ENCODE measurements at regions not wholly inside any gene's neighbourhood (a gene's known extent, or its start where the extent isn't known, plus 50 kb on each side); places are given as distances from the start of the nearest gene placed in this dataset.

DNA sequence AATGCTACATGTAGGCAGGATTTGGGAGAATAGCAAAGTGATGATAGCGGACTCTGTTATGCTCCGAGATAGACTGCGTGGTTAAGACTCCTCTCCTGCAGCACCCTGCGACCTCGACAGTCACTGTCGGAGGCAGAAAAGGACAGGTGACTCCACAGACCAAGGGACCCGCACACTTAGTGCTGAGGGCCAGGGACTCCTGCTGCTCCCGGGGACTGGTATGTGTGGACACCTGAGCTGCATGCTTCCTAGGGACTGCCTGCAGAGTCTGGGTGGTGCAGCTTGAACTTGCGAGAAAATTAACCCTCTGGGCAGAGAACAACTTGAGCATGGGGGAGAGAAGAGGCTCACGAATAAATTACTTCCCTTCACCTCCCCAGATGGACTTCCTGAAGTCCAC, 407.1 kb upstream of the PFKP start:
- Histone ChIP-seq H3K4me1 (no peaks in the 10 kb centered on the region), H3K27ac (no peak overlapping the region), H3K27me3 (no peaks in the 10 kb centered on the region), H3K9me3 (no peaks in the 10 kb centered on the region), H3K4me3 (no peak overlapping the region), H3K36me3 (no peaks in the 10 kb centered on the region)
- intact Hi-C loops (cut with DNase I; ENCODE audit: low total_unique reads): no loop called here
- no peak for DNase-seq
- TF ChIP-seq CTCF (IDR thresholded peaks at IDR 0.05): no peak

DNA sequence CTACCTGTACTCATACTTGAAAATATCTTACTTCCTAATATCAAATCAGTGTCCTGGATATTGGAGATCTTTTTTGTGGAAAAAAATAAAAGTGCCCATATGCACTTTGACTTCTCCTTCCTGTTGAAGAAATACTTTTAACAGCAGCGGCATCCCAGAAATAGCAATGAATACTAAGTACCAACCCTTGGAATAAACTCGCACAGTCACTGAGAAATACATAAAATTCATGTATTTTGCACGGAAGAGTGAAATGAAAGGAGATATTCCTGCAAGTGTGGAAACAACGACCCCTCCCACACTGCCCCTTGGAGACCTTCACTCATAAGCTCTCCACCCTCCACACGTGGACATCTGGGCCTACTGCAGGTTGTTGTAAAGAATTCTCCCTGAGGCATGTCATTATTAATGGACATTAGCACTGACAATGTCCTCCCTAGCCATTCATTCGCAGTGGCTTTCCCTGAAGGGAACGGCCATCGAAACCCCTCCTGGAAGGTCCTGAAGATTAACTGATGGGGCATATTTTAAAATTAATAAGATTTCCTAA, 407.6 kb upstream of the PFKP start:
- DNase-seq: no peak
- no peak for TF ChIP-seq CTCF (IDR thresholded peaks at IDR 0.05)
- no peak overlapping the region for H3K27ac ChIP-seq
- no peaks in the 10 kb centered on the region for H3K4me1 ChIP-seq
- no peaks in the 10 kb centered on the region for H3K36me3 ChIP-seq
- no peak overlapping the region for H3K4me3 ChIP-seq
- no peaks in the 10 kb centered on the region for H3K27me3 ChIP-seq
- intact Hi-C loops (cut with DNase I; ENCODE audit: low total_unique reads): no loop called here
- H3K9me3 ChIP-seq: no peaks in the 10 kb centered on the region

DNA sequence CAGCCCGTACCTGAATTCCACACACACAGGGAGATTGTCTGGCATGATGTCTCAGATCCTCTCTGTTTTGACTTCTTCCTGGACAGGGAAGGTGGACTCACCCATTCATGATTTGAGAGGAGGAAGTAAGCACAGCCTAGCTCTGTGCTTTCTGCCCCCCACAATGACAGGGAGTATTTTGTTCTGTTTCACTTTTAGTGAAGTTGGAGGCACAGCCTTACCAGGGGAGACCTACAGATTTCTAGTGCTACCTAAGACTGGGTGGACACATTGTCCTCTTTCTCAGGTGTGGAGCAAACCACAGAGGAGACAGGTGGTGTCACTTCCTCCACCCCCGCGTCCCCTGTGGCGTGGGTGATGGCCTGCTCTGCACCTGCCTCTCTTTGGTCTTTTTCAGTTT, 408.6 kb upstream of the PFKP start:
- H3K36me3 ChIP-seq: no peaks in the 10 kb centered on the region
- H3K27ac ChIP-seq: no peak overlapping the region
- no peak for DNase-seq
- no peaks in the 10 kb centered on the region for H3K9me3 ChIP-seq
- no peak for TF ChIP-seq CTCF (IDR thresholded peaks at IDR 0.05)
- H3K4me3 ChIP-seq: no peak overlapping the region
- H3K4me1 ChIP-seq: no peaks in the 10 kb centered on the region
- H3K27me3 ChIP-seq: no peaks in the 10 kb centered on the region
- intact Hi-C loops (cut with DNase I; ENCODE audit: low total_unique reads): no loop called here

- H3K9me3 ChIP-seq: no peaks in the 10 kb centered on the region
- no peak overlapping the region for H3K4me3 ChIP-seq
- no peak for TF ChIP-seq CTCF (IDR thresholded peaks at IDR 0.05)
- H3K27ac ChIP-seq: no peak overlapping the region
- H3K36me3 ChIP-seq: no peaks in the 10 kb centered on the region
- DNase-seq: no peak
- intact Hi-C loops (cut with DNase I; ENCODE audit: low total_unique reads): no loop called here
- H3K27me3 ChIP-seq: no peaks in the 10 kb centered on the region
- H3K4me1 ChIP-seq: no peaks in the 10 kb centered on the region
Observed at GRCh38 chr10:2650328-2650727, 417.0 kb upstream of the PFKP start.

GRCh38 chr10:2641028-2641427, 426.3 kb upstream of the PFKP start:
- DNase-seq: no peak
- no peak for TF ChIP-seq CTCF (IDR thresholded peaks at IDR 0.05)
- Histone ChIP-seq H3K4me3 (no peak overlapping the region), H3K36me3 (no peaks in the 10 kb centered on the region), H3K27me3 (no peaks in the 10 kb centered on the region), H3K27ac (no peak overlapping the region), H3K9me3 (no peaks in the 10 kb centered on the region), H3K4me1 (no peaks in the 10 kb centered on the region)
- intact Hi-C loops (cut with DNase I; ENCODE audit: low total_unique reads): no loop called here

DNA sequence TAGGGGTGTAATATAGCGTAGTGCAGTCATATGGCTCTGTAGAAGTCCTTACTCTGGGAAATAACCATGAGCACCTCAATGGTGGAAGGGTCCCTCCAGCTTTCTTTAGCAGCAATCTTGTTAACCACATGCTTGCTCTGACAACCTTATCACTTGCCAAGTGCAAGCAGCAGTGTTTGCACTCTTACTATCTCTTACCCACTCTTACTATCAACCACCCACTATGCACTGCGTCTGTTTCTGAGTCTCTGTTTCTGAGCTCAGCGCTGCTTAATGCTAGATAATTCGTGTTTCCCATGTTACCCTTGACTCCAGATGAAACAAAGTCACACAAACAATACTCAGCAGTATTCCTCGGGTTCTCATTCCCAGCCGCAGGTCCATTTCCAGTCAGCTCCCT, 433.7 kb upstream of the PFKP start:
- H3K4me1 ChIP-seq: no peaks in the 10 kb centered on the region
- intact Hi-C loops (cut with DNase I; ENCODE audit: low total_unique reads): no loop called here
- no peaks in the 10 kb centered on the region for H3K27me3 ChIP-seq
- no peaks in the 10 kb centered on the region for H3K36me3 ChIP-seq
- TF ChIP-seq CTCF (IDR thresholded peaks at IDR 0.05): no peak
- no peak for DNase-seq
- no peaks in the 10 kb centered on the region for H3K9me3 ChIP-seq
- no peak overlapping the region for H3K4me3 ChIP-seq
- H3K27ac ChIP-seq: no peak overlapping the region

Measured in tibial artery (tissue), 4 donors.